HG03354 (cell line): ENCODE measurements at regions not wholly inside any gene's neighbourhood (a gene's known extent, or its start where the extent isn't known, plus 50 kb on each side); places are given as distances from the start of the nearest gene placed in this dataset.
A peak's percentile ranks its signal among the peaks of the same experiment; 100 is the strongest.
"Not testable (repeated sequence)": the region's sequence is repeated elsewhere in the genome, so short reads cannot be mapped to it uniquely, and the experiment has no call there.

Source experiments
- ATAC-seq: cut with Tn5 transposase; IDR thresholded peaks from one replicate; pipeline ENCODE4 v1.9.1; 2021; ENCODE audit warnings: mild to moderate bottlenecking; ENCODE audit not compliant: unreplicated experiment, poor library complexity, severe bottlenecking

GRCh38 chr7:85703251-85704010 is 516.6 kb upstream of the SEMA3D start:
- ATAC-seq: no peak

DNA sequence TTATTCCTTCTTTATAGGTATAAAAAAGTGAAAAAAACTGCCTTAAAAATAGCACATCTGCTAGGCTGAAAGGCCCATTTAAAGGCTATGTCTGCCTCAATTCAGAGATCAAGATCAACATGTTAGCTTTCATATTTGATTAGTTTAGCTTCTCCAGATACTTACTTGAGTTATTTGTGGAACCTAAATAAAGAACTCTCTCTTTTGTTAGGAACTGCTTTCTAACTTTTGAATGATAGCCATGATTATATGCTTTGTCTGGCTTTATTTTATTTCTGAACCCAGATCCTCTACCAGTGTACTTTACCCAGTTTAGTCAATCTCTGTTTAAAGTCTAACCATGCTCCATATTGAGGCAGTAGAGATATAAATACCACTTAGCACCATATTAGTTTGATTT is 515.5 kb upstream of the SEMA3D start:
- ATAC-seq: no peak

DNA sequence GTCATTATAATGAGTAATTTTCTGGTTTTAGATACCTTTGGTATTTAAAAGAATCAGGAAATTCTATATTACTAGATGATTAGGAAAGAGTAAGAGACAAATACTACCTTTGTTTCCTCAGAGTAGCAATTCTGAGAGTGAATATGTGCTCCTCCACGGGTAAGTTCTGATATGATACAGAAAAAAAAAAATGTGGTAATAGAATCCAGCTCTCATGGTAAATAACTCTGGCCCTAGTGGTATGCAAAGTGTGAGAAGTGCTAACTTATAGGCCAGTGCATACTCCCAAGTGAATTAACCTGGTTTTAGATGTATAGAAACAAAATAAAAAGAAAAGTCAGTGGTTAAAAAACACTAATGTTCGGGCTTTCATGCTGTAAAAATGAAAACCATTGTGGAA is 512.6 kb upstream of the SEMA3D start:
- ATAC-seq: peak; percentile 69

- no peak for ATAC-seq
These were observed 508.7 kb upstream of the SEMA3D start for GRCh38 chr7:85695533-85695932.

DNA sequence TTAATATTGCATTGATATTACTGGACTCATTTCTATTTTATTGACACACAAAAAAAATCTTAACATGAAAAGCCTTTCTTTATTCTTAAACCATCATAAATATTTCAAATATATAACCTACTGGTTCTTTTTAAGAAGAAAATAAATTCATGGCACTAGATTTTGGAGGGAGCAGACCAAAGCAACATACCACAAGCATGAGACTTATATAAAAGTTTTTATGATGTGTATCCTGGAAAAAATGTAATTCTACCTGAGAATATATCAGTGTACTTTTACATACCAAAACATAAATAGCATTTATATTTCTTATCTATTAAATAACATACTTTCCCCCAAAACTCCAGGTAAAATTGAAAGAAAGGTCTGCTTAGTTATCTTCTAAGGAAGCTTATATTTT is 508.2 kb upstream of the SEMA3D start:
- ATAC-seq: no peak

DNA sequence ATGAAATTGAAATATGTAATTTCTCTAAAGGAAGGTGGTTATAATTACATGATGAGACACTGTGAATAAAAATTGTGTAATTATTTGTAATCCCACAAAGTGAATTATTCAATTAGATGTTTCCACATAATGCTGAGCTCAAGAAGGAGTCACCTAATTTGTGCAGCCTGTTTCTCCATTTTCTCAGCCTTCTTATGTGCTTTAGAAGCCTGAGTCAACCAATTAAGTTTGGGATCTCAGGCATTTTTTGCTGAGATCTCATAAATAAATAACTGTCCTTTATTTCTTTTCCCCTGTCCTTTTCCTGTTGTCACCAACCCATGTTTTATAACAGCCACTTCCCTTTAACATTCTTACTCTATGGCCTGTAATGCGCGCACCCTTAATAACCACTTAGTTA is 506.5 kb upstream of the SEMA3D start:
- ATAC-seq: no peak

GRCh38 chr7:85688712-85689111 is 501.9 kb upstream of the SEMA3D start:
- ATAC-seq: no peak

DNA sequence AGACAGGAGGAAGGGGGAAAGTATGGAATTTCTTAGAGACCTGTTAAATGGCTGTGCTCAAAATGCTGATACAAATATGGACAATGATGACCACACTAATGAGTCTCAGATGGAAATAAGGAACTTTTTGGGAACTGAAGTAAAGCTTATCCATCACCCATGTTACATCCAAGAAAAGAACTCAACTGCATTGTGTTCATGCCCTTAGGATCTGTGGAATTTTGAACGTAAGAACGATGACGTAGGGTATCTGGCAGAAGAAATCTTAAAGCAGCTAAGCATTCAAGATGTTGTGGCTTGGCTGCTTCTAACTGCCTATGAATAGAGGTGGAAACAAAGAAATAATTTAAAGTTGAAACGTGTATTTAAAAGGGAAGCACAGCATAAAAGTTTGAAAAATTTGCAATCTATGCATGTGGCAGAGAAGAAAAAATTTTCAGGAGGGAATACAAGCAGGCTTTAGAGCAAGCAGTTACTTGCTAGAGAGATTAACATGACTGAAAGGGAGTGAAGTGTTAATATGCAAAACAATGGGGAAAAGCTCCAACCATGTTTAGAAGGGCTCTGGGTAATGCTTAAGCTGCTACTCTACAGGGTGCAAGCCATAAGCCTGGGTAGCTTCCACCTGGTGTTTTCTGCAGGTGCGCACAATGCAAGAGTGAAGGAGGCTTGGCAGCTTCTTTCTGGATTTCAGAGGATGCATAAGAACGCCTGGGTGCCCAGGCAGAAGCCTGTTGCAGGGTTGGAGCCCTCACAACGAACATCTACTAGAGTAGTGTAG is 499.7 kb upstream of the SEMA3D start:
- no peak for ATAC-seq

GRCh38 chr7:85685901-85686300 is 499.0 kb upstream of the SEMA3D start:
- no peak for ATAC-seq

GRCh38 chr7:85682833-85683620 is 496.2 kb upstream of the SEMA3D start:
- ATAC-seq: no peak

- no peak for ATAC-seq
These were observed 494.4 kb upstream of the SEMA3D start for GRCh38 chr7:85681241-85681640.

DNA sequence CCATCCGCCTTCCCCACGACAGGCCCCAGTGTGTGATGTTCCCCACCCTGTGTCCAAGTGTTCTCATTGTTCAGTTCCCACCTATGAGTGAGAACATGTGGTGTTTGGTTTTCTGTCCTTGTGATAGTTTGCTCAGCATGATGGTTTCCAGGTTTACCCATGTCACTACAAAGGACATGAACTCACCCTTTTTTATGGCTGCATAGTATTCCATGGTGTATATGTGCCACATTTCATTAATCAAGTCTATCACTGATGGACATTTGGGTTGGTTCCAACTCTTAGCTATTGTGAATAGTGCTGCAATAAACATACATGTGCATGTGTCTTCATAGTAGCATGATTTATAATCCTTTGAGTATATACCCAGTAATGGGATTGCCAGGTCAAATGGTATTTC is 488.2 kb upstream of the SEMA3D start:
- not testable (repeated sequence) for ATAC-seq

- no peak for ATAC-seq
These were observed 487.0 kb upstream of the SEMA3D start for GRCh38 chr7:85673876-85674275.

- no peak for ATAC-seq
These were observed 482.4 kb upstream of the SEMA3D start for GRCh38 chr7:85669225-85669624.

GRCh38 chr7:85664341-85664740 is 477.5 kb upstream of the SEMA3D start:
- no peak for ATAC-seq

GRCh38 chr7:85659364-85659763 is 472.5 kb upstream of the SEMA3D start:
- no peak for ATAC-seq

GRCh38 chr7:85655252-85655651 is 468.4 kb upstream of the SEMA3D start:
- no peak for ATAC-seq

DNA sequence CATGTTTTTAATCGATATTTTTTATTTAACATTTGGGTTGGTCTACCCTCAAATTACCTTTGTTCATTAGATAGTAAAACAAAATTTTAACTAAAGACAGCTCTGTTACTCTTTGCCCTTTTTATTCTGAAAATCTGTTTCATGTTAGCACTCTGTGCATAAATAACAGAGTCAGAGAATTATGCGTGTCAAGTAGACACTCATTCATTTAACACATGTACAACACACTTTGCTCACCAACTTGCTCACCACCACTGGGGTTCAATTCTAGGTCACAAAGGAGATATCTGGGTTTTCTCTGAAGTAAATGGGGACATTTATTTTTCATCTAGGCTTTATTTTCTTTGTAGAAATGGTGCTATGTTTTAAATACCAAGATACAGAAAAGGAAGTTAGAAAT is 457.4 kb upstream of the SEMA3D start:
- ATAC-seq: no peak

DNA sequence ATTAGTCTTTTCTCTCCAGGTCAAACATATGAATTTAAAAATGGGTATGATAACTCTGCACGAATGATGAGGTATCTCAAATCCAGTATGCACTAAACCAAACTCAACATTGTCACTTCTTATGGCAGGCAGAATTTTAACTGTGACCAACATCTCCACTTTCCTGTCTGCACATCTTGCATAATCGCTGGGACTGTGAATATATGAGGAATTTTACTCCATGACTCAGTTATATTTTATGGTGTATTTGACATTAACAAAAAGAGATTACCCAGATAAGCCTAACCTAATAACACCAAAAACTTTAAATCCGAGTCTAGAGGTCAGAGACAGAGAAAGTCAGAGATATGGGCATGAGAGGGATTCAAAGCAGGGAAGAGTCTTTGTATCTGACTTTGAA is 454.5 kb upstream of the SEMA3D start:
- ATAC-seq: no peak

DNA sequence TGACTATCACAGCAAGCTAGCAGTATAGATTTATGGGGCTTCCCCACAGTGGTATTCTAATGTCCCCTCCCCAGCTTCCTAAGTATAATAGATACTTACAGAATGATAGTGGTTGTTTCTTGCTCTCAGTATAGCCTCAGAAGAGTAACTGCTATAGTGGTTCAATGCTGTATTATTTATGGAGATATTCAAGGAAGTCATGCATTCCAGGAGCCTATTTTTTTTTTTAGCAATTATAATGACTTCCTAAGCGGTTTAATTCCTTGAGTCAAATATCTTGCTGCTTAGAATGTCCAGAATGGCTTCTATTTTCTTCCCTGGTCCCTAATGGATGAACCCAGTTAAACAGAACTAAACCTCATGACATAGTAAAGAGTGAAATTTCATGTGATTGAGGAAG is 451.5 kb upstream of the SEMA3D start:
- ATAC-seq: no peak

DNA sequence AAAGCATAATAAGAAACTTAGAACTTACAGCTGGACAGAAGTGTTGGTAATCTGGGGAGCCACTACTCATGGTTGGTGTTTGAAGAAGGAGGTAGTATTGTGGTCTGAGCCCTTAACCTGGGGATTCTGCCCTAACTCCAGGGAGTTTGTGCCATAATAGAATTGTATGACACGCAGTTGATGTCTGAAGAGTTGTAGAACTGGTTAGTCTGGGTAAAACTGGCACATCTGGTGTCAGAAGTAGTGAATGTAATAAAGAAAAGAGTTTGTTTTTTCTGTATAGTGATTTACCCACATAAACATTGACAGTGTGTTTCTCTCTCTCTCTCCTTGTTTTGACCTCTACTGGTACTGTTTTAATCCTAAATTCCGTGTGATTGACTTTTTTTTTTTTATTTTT is 448.1 kb upstream of the SEMA3D start:
- ATAC-seq: no peak
